HepG2 (cell line): ENCODE measurements at regions not wholly inside any gene's neighbourhood (a gene's known extent, or its start where the extent isn't known, plus 50 kb on each side); places are given as distances from the start of the nearest gene placed in this dataset.

Experiments
- ATAC-seq: fragments of 200-7000 bp; cut with Tn5 transposase; 3 replicates; pipeline ENCODE4 v1.9.1; 2020; ENCODE audit warnings: mild to moderate bottlenecking, moderate library complexity
- BruUV-seq: library from RNA; stranded (reverse); fragments of 400-500 nt; replicated peaks from 2 replicates; lab custom pipeline; 2021; lab: Mats Ljungman, UMichigan
- CTCF ChIA-PET: fragments of 300-600 bp; formaldehyde crosslinking; extraction: SDS; loops from one replicate; lab custom pipeline; 2021; ENCODE audit warnings: low total read pairs, inconsistent platforms, low intra/inter-chr PET ratio; lab: Yijun Ruan, JAX
- POLR2A ChIA-PET: fragments of 350-600 bp; sonication (Branson Sonifier 250); formaldehyde crosslinking; loops from one replicate; lab custom pipeline; 2020; ENCODE audit warnings: antibody characterized with exemption, inconsistent platforms; lab: Yijun Ruan, JAX
- DNase-seq: peaks from one replicate; pipeline ENCODE4 v3.0.0-alpha.2; 2015; ENCODE audit warnings: low spot score
- FAIRE-seq: peaks from 3 replicates; lab custom pipeline; 2011; peaks lifted over from hg19 to GRCh38; lab: Jason Lieb, UNC
- H2AFZ ChIP-seq: one replicate; pipeline ENCODE4 v1.6.1; 2011; ENCODE audit warnings: low read length, inconsistent platforms
- H3K27ac ChIP-seq: fragments of 300-600 bp; 3 replicates; pipeline ENCODE4 v1.8.0; 2011; ENCODE audit warnings: mixed run types, mild to moderate bottlenecking, mixed read lengths, low read length, inconsistent platforms; ENCODE audit not compliant: insufficient read depth; ENCODE audit errors: extremely low read length
- H3K27me3 ChIP-seq, 2 experiments: fragments of 200-600 bp in 1 of 2; 2 replicates in 1 of 2; 3 replicates in 1 of 2; pipeline versions ENCODE4 v1.6.0 to v1.8.0; 2011; ENCODE audit warnings: low read length in 2 of 2, mild to moderate bottlenecking in 2 of 2, moderate library complexity in 2 of 2, inconsistent platforms in 1 of 2; ENCODE audit not compliant: insufficient read depth in 2 of 2, control insufficient read depth in 1 of 2
- H3K36me3 ChIP-seq, 2 experiments: fragments of 200-600 bp in 1 of 2; replicated peaks in 1 of 2; 2 replicates in 1 of 2; 3 replicates in 1 of 2; pipeline versions ENCODE4 v1.5.1 to v1.8.0; 2011; ENCODE audit warnings: low read length in 2 of 2, inconsistent platforms in 1 of 2; ENCODE audit not compliant: insufficient read depth in 2 of 2, control insufficient read depth in 1 of 2
- H3K4me1 ChIP-seq: 2 replicates; pipeline ENCODE4 v1.5.1; 2012; ENCODE audit warnings: low read length, inconsistent platforms; ENCODE audit not compliant: insufficient read depth
- H3K4me2 ChIP-seq: 2 replicates; pipeline ENCODE4 v1.6.0; 2011; ENCODE audit warnings: low read depth, low read length, inconsistent platforms
- H3K4me3 ChIP-seq, 3 experiments: fragments of 200-600 bp in 1 of 3; sonication (generic), shearing (Covaris generic) in 1 of 3; replicated peaks in 1 of 3; 2 replicates each; pipeline ENCODE4 v1.5.1; 2011 to 2016; ENCODE audit warnings: low read length in 3 of 3, inconsistent platforms in 2 of 3, low read depth in 2 of 3, mild to moderate bottlenecking in 2 of 3, control low read depth in 1 of 3, mixed read lengths in 1 of 3; ENCODE audit not compliant: insufficient read depth in 1 of 3
- H3K79me2 ChIP-seq: one replicate; pipeline ENCODE4 v1.6.1; 2011; ENCODE audit warnings: low read length, inconsistent platforms; ENCODE audit not compliant: insufficient read depth
- H3K9ac ChIP-seq: 2 replicates; pipeline ENCODE4 v1.6.0; 2011; ENCODE audit warnings: mild to moderate bottlenecking, low read depth, low read length, inconsistent platforms; ENCODE audit not compliant: insufficient read depth
- H3K9me3 ChIP-seq: 2 replicates; pipeline ENCODE4 v1.5.1; 2012; ENCODE audit warnings: mild to moderate bottlenecking, low read length
- H4K20me1 ChIP-seq: 2 replicates; pipeline ENCODE4 v1.6.0; 2011; ENCODE audit warnings: inconsistent platforms, mild to moderate bottlenecking, low read length, moderate library complexity; ENCODE audit not compliant: insufficient read depth
- AGO2 ChIP-seq: fragments of 200-400 bp; formaldehyde crosslinking; optimal IDR thresholded peaks from 2 replicates; pipeline ENCODE3; 2017; ENCODE audit warnings: mild to moderate bottlenecking, low read depth, low read length, moderate library complexity
- HDAC2 ChIP-seq: sonication (generic); formaldehyde crosslinking; IDR thresholded peaks from 2 replicates; pipeline ENCODE4 v1.4.0; 2020; ENCODE audit warnings: missing genetic modification reagents
- WGBS: methylation state at CpG from one replicate; pipeline ENCODE4 v1.1.6; 2017; ENCODE audit warnings: low lambda C conversion rate; 5-methylcytosine and 5-hydroxymethylcytosine counted together
- in situ Hi-C: cut with HindIII; loops from 2 replicates; pipeline ENCODE4 v1.10.0; 2017; ENCODE audit warnings: low pct_unique_long_range_greater_than_20kb; ENCODE audit not compliant: extremely low pct_ligation_motif_present
- intact Hi-C: fragments of 100-400 bp; cut with micrococcal nuclease; formaldehyde crosslinking; loops from one replicate; pipeline ENCODE4 v1.10.0; 2022; ENCODE audit not compliant: unreplicated experiment
- TF ChIP-seq, protein P1 (sequence below): sonication (generic); formaldehyde crosslinking; IDR thresholded peaks from 2 replicates; pipeline ENCODE4 v1.5.0; 2020; ENCODE audit warnings: missing genetic modification reagents, mild to moderate bottlenecking, borderline replicate concordance

GRCh38 chr5:29547236-29547865 is 1646.1 kb upstream of the CDH6 start:
- H3K79me2 ChIP-seq, result no peaks in the 10 kb centered on the region
- H2AFZ ChIP-seq, result no peak overlapping the region
- peaks cover 57% of the 10 kb centered on the region for H3K9me3 ChIP-seq
- no peak overlapping the region for H3K27ac ChIP-seq
- no peaks in the 10 kb centered on the region for H4K20me1 ChIP-seq
- FAIRE-seq, result no peak
- ChIA-PET POLR2A (no interaction called here), CTCF (no interaction called here)
- no peak overlapping the region for H3K4me3 ChIP-seq
- H3K9ac ChIP-seq, result no peak overlapping the region
- H3K36me3 ChIP-seq, result no peaks in the 10 kb centered on the region
- no peak for DNase-seq
- no peaks in the 10 kb centered on the region for H3K4me1 ChIP-seq
- intact Hi-C loops (no loop called here), in situ Hi-C loops (no loop called here)
- ATAC-seq, result no peak
- no peak overlapping the region for H3K4me2 ChIP-seq
- 8% methylated on average over 6 of the region's 6 CpGs for WGBS
- BruUV-seq, result no TSS peak
- no peaks in the 10 kb centered on the region for H3K27me3 ChIP-seq
- TF ChIP-seq AGO2 (no peak), HDAC2 (CRISPR knock-in tag) (no peak)

GRCh38 chr5:29543501-29543900 is 1650.0 kb upstream of the CDH6 start:
- TF ChIP-seq, protein P1, sequence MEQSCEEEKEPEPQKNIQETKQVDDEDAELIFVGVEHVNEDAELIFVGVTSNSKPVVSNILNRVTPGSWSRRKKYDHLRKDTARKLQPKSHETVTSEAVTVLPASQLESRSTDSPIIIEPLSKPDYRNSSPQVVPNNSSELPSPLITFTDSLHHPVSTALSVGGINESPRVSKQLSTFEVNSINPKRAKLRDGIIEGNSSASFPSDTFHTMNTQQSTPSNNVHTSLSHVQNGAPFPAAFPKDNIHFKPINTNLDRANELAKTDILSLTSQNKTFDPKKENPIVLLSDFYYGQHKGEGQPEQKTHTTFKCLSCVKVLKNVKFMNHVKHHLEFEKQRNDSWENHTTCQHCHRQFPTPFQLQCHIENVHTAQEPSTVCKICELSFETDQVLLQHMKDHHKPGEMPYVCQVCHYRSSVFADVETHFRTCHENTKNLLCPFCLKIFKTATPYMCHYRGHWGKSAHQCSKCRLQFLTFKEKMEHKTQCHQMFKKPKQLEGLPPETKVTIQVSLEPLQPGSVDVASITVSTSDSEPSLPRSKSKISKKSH (CRISPR knock-in tag), result no peak
- no peaks in the 10 kb centered on the region for H3K27me3 ChIP-seq
- CTCF ChIA-PET, result no interaction called here
- FAIRE-seq, result no peak
- BruUV-seq, result no TSS peak
- H3K79me2 ChIP-seq, result no peaks in the 10 kb centered on the region
- H3K9ac ChIP-seq, result no peak overlapping the region
- no peak for DNase-seq
- in situ Hi-C loops (no loop called here), intact Hi-C loops (no loop called here)
- H3K4me2 ChIP-seq, result no peak overlapping the region
- ATAC-seq, result no peak
- H3K4me1 ChIP-seq, result no peaks in the 10 kb centered on the region
- no peaks in the 10 kb centered on the region for H3K36me3 ChIP-seq
- POLR2A ChIA-PET, result no interaction called here
- H3K27ac ChIP-seq, result no peak overlapping the region
- H4K20me1 ChIP-seq, result no peaks in the 10 kb centered on the region
- no peak overlapping the region for H3K4me3 ChIP-seq
- peaks cover 54% of the 10 kb centered on the region for H3K9me3 ChIP-seq
- 0% methylated on average over 2 of the region's 2 CpGs for WGBS
- no peak overlapping the region for H2AFZ ChIP-seq
